ENCODE measurements at regions not wholly inside any gene's neighbourhood (a gene's known extent, or its start where the extent isn't known, plus 50 kb on each side); places are given as distances from the start of the nearest gene placed in this dataset.

DNA sequence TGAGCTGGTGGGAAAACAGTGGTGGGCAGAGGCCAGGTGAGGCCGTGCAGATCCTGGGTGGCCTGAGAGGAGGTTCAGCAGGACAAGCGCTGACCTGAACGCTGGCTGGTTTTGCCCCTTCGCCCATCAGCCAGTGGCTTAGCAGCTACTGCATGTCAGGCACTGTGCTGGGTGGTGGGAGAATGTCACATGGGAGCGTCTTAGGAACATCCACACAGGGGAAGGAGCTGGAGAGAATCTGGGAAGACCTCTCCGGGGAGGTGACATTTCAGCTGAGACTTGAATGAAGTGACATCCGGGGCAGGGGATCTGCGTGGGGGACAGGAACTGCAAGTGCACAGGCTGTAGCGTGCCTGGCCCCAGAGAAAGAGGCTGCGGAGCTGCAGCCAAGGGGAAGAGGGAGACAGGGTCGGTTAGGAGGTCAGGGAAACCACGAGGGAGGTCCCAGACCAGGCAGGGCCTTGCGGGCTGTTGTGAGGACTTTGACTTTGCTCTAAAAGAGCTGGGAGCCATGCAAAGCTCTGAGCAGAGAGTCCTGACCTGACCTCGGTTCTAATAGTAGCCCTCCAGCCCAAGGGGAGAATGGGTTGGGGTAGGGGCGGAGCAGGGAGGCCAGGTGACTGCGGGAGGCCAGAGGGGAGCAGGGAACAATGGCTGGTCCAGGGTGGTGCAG is 156.8 kb upstream of the PTPN1 start:
- no peak for TF ChIP-seq MYC (IDR thresholded peaks at IDR 0.05; ENCODE audit: low read depth, low read length)
- no peak overlapping the region for H3K4me3 ChIP-seq (ENCODE audit: low read depth, low read length)
- peak; percentile 84 for DNase-seq (ENCODE audit: low read depth)

DNA sequence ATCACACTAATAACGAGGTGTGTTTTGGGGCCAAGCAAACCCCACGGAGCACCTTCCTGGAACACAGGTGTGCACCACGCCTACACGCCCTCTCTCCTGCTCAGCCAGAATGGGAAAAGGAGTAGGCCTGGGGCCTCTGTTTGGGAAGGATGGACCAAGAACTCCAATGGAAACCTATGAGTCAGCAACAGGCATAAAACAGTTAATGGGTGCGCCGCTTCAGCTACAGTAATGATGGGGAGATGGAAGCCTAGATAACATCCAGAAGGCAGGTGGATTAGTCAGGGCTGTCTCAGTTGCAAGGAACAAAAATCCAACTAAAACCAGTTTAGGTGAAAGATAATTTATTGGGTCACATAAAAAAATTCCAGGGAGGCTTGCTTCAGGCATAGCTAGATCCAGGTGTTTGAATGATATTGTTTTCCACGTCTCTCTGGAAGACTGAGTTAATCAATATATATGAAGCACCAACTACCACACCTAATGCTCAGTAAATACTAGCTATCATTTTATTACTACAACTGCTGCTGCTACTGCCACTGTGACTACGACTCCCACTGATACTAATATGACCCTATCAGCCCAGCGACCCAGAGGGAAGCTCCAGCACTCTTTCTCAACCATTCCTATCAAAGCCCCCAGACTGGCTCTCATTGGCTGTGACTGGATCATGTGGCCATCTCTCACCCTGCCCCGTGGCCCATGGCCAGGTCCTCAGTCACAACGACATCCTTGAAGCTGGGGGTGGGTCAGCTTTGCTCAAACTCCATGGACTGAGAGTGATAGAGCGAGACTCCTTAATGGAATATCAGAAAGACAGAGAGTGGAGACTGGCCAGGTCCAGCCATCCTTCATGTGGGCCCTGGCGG is 155.2 kb upstream of the PTPN1 start:
- no peak for DNase-seq (ENCODE audit: low read depth)
- TF ChIP-seq, protein P1, sequence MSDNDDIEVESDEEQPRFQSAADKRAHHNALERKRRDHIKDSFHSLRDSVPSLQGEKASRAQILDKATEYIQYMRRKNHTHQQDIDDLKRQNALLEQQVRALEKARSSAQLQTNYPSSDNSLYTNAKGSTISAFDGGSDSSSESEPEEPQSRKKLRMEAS (IDR thresholded peaks at IDR 0.05; ENCODE audit: low read depth, low read length): no peak
- no peak for TF ChIP-seq POLR2A (IDR thresholded peaks at IDR 0.05; ENCODE audit: extremely low read depth, insufficient read length)
- TF ChIP-seq MYC (IDR thresholded peaks at IDR 0.05; ENCODE audit: low read depth, low read length): no peak
- TF ChIP-seq, protein P2, sequence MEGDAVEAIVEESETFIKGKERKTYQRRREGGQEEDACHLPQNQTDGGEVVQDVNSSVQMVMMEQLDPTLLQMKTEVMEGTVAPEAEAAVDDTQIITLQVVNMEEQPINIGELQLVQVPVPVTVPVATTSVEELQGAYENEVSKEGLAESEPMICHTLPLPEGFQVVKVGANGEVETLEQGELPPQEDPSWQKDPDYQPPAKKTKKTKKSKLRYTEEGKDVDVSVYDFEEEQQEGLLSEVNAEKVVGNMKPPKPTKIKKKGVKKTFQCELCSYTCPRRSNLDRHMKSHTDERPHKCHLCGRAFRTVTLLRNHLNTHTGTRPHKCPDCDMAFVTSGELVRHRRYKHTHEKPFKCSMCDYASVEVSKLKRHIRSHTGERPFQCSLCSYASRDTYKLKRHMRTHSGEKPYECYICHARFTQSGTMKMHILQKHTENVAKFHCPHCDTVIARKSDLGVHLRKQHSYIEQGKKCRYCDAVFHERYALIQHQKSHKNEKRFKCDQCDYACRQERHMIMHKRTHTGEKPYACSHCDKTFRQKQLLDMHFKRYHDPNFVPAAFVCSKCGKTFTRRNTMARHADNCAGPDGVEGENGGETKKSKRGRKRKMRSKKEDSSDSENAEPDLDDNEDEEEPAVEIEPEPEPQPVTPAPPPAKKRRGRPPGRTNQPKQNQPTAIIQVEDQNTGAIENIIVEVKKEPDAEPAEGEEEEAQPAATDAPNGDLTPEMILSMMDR (IDR thresholded peaks at IDR 0.05; ENCODE audit: low read depth, low read length): no peak
- H3K4me3 ChIP-seq (ENCODE audit: low read depth, low read length): no peak overlapping the region

DNA sequence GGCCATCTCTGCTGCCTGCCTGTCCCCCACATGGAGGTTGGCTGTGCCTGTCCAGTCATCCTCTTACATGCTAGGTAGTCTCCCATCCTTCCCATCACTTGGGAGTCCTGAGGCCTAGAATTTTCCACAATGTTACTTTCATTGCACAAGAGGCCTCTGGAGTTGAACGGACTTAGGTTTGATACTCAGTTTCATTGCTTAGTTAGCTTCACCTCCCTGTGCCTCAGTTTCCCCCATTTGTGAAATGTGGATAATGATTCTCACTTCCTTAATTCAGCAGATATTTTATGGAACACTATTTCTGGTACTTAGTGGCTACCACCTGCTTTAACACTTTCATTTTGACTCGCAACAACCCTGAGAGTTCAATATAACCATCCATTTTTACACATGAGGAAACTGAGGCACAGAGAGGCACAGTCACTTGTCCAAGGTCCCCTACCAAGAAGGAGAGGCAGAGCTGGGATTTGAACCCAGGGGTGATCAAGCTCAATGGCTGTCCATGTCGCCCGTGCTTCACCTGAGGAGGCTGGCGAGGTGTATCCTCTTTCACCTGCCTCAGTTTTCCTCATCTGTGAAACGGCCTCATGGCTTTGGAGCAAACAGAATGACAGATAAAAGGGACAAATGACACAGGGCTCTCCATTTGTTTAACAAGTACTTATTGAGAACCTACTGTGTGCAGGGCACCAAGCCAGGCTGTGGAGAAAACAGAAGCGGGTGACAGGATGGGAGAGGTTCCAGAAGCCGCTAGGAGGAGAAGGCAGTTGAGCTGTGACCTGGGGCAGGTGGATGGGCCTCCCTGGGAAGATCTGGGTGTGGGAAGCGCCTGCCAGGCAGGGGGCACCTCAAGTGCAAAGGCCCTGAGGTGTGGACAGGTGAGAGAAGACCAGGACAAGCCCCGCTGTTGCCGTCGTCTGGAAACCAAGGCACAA is 154.3 kb upstream of the PTPN1 start:
- TF ChIP-seq MYC (IDR thresholded peaks at IDR 0.05; ENCODE audit: low read depth, low read length): no peak
- TF ChIP-seq, protein P1 (IDR thresholded peaks at IDR 0.05; ENCODE audit: low read depth, low read length): no peak
- TF ChIP-seq, protein P2 (IDR thresholded peaks at IDR 0.05; ENCODE audit: low read depth, low read length): no peak
- TF ChIP-seq POLR2A (IDR thresholded peaks at IDR 0.05; ENCODE audit: extremely low read depth, insufficient read length): no peak
- no peak for DNase-seq (ENCODE audit: low read depth)

DNA sequence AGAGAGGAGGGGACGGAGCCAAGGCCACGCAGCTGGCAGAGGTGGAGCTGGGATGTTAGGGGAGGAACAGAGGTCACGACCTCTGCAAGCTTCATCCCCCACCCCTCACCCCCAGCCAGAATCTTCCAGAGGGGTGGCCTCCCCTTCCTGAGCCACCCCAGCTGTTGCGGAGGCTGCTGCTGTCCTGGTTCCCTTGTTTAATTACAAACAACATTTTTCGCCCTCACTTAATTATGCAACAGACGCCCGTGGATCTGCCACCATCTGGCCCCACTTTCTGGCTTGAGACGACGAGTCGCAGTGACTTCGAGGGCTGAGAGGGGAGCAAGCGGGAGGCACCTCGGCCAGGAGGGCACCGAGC is 153.7 kb upstream of the PTPN1 start:
- no peak for TF ChIP-seq POLR2A (IDR thresholded peaks at IDR 0.05; ENCODE audit: extremely low read depth, insufficient read length)
- TF ChIP-seq, protein P2 (IDR thresholded peaks at IDR 0.05; ENCODE audit: low read depth, low read length): no peak
- TF ChIP-seq, protein P1 (IDR thresholded peaks at IDR 0.05; ENCODE audit: low read depth, low read length): no peak
- no peak for TF ChIP-seq MYC (IDR thresholded peaks at IDR 0.05; ENCODE audit: low read depth, low read length)
- H3K4me3 ChIP-seq (ENCODE audit: low read depth, low read length): no peak overlapping the region
- no peak for DNase-seq (ENCODE audit: low read depth)

More for the DNA sequence above, 154.3 kb upstream of the PTPN1 start:
- H3K4me3 ChIP-seq (ENCODE audit: low read depth, low read length): no peak overlapping the region

DNA sequence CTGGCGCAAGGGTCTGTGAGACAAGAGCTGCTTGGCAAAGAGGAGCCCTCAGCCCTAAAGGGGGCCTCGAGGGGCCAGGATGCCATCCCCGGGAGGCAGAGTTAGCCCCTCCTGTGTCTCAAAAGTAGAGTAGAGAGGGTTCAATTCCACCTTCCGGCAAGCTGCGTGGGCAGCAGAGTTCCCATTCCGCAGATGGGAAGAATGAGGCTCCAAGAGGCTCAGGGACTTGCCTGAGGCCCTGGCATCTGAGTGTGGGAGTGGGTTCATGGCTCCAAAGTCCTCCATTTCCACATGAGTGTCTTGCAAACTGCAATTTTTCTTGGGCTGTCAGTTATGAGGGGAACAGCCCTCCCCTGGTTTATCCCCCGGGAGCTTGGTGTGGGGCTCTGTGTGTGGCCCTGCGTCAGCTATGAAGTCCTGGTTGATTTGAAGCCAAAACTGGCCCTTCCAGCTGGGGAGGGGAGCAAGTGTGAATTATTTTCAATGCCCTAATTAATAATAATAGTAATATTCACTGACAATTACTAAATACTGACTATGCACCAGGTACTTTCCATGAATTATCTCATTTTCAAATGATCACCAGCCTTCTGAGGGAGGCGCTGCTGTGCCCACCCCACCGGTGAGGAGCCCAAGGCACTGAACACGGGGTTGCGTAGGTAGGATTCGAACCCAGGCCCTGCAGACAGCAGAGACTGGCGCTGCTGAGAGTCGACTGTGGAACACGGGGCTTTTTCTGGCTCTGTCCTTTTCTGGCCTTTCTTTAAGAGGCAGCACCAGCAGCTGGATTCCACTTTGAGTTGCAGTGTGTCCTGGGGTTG is 153.0 kb upstream of the PTPN1 start:
- no peak overlapping the region for H3K4me3 ChIP-seq (ENCODE audit: low read depth, low read length)
- no peak for DNase-seq (ENCODE audit: low read depth)
- TF ChIP-seq POLR2A (IDR thresholded peaks at IDR 0.05; ENCODE audit: extremely low read depth, insufficient read length): no peak
- TF ChIP-seq, protein P1 (IDR thresholded peaks at IDR 0.05; ENCODE audit: low read depth, low read length): no peak

DNA sequence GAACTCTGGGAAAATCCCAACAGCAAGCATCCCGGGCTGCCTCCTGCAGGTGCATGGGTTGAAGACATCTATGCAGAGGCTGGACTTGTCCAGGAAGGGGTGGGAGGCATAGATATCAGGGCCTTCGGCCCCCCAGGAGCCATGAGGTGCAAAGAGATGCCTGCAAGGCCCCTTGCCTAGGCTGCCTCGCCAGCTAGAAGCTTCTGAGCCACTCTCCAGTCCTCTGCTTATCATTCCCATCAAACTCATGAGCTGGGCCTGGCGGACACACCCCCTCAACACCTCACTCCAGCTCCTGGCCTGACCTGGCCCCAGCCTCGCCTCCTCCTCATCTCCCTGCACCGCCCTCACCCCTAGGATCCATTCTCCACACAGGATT is 152.4 kb upstream of the PTPN1 start:
- TF ChIP-seq MYC (IDR thresholded peaks at IDR 0.05; ENCODE audit: low read depth, low read length): no peak
- TF ChIP-seq, protein P2 (IDR thresholded peaks at IDR 0.05; ENCODE audit: low read depth, low read length): no peak
- no peak overlapping the region for H3K4me3 ChIP-seq (ENCODE audit: low read depth, low read length)
- no peak for DNase-seq (ENCODE audit: low read depth)

All from NB4 (cell line).